Suppressor macrophage (primary cell): ENCODE measurements at regions not wholly inside any gene's neighbourhood (a gene's known extent, or its start where the extent isn't known, plus 50 kb on each side); places are given as distances from the start of the nearest gene placed in this dataset.

ENCODE experiments used
- DNase-seq, 4 experiments: peaks; one replicate each; pipeline ENCODE4 v3.0.0-alpha.2; 2020 to 2022

DNA sequence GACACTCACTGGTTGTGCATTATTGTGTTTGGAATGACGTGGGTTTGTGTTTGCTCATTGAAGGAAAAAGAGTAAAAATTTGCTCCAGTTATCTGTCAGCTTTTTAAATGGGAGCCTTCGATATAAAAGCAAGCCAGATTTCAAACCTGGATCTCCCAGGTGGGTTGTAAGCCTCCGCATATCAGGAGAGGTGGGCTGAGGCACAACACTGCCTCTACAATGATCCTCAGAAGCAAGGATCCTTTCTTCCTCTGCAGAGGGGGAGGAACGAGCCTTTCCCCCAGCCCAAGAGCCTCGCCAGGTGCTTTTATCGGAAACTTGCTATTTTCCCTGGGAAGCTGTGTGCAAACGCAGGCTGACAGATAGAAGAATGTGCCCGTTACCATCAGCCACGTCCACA lies 331.0 kb upstream of the MGMT start:
- DNase-seq = no peak

- no peak for DNase-seq
These were observed 330.1 kb upstream of the MGMT start for GRCh38 chr10:129136951-129137350.

- DNase-seq = peak; percentile 58 to 80 (median 69)
These were observed 325.8 kb upstream of the MGMT start for GRCh38 chr10:129140921-129141885.

GRCh38 chr10:129151281-129151680 lies 315.8 kb upstream of the MGMT start:
- no peak for DNase-seq

DNA sequence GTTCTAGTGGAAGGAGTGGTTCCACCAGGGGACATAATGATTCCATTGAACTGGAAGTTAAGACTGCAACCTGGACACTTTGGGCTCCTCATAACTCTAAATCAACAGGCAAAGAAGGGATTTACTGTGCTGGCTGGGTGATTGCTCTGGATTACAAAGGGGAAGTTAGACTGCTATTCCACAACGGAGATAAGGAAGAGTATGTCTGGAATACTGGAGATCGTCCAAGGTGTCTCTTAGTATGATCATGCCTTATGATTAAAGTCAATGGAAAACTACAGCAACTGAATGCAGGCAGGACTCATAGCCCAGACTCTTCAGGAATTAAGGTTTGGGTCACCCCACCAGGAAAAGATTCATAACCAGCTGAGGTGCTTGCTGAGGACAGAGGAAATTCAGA lies 310.6 kb upstream of the MGMT start:
- no peak for DNase-seq

DNA sequence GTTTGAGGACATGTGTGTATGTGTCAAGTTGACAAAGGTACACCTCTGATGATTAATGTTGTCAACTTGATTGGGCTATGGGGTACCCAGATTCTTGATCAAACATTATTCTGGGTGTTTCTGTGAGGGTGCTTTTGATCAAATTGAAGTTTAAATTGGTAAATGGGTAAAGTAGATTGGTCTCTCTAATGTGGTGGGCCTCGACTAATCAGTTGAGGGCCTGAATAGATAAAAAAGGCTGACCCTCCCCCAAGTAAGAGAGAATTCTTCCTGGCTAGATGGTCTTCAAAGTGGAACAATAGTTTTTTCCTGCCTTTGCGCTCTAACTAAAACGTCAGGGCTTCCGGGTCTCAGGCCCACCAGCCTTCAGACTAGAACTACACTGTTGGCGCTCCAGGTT lies 309.9 kb upstream of the MGMT start:
- DNase-seq = no peak

GRCh38 chr10:129161150-129161549 lies 305.9 kb upstream of the MGMT start:
- DNase-seq = peak; percentile 49 to 66 (median 56)

- no peak for DNase-seq
These were observed 303.5 kb upstream of the MGMT start for GRCh38 chr10:129163531-129163930.

DNA sequence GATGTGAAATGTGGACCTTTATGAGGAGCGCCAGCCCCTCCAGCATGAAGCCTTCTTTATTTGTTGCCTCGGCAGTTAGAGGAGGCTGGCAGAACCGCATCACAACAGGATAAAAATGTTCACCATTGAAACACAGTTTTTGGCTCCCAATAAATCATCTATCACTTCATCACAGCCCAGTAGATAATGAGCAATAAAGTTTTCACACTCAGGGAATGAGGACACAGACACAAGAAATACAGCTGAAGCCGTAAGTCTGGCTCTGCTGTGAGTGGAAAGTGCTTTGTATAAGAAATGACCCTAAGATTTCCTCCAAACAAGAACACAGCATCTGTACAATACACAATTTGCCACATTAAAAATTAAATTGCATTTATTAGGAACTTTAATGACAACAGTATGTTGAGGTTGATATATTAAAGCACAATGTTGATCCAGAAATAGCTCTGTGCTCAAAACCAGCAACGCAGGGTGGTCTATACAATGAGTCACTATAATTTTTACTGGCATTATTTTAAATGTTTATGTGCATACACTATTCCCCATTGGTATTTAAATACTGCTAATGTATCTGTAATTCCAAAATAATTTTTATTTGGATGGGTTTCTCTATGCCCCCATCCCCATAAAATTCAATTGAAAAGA lies 301.8 kb upstream of the MGMT start:
- no peak for DNase-seq

GRCh38 chr10:129165770-129166169 lies 301.3 kb upstream of the MGMT start:
- no peak for DNase-seq

DNA sequence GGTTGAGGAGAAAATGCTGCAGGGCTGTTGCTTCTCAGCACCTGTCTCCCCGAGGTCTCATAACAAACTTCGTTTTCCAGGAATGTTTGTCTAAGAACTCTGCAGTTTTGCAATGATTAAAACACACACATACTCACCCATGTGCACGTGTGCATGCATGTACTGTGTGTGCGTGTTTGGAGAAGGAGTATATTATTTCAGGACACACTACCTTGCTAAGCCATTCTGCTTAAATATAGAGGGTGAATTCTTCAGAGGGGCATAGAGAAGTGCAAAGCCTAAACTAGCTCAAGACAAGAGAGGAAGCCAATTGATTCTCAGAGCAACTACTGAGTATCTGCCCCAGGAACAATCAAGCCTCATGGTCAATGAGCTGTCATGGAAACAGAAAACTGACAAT lies 298.4 kb upstream of the MGMT start:
- no peak for DNase-seq

- DNase-seq = no peak
These were observed 297.9 kb upstream of the MGMT start for GRCh38 chr10:129169115-129169514.

DNA sequence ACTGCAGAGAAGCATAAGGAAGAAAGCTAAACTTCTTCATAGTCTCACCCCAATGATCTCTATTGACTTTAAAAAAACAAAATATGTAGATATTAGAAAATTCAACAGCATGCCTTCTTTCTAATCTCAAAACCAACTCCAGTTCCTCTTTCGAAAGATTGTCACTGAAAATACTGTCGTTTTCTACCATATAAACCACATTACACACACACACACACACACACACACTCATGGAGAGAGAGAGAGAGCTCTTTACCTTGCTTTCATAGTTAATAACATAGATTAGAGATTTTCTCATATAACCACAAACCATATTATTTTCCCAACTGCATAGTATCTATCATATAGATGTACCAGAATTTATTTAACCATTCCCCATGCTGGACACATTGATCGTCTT lies 296.2 kb upstream of the MGMT start:
- peak in 1 of 4 experiments; percentile 6 for DNase-seq

- no peak for DNase-seq
These were observed 295.2 kb upstream of the MGMT start for GRCh38 chr10:129171812-129172211.

- peak in 3 of 4 experiments; percentile 8 to 27 (median 18) for DNase-seq
These were observed 292.6 kb upstream of the MGMT start for GRCh38 chr10:129174232-129175014.

DNA sequence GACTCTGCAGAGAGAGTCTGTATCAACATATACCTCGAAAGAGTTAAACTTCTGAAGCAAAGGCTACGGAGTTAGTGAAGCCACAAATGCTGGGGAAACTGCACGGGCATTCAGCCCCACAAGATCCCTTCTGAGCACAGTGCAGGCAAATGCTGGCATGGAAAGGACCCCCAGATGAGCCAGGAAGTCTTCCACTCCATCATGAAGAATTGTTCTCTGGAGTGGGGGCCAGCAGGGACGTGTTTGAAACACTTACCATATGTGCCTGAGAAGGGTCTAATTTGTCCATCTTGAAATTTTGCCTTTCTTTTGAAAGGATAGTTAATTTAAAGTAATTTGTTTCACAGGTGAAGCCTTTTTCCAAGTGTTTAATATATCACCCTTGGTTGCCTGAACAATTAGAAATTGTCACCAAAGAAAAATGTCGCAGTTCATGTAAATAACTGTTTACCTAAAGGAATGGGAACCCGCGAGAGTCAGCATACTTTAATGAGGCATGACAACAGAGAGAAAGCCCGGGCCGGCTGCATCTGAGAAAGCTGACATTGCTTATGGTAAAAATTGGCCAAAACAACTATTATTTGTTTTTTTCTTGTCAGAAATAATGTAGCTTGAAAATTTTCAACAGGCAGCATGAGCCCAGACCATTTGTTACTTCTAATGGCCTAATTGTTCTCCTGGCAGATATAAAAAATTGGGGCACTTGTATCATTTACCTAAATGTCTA lies 287.6 kb upstream of the MGMT start:
- no peak for DNase-seq

- DNase-seq = no peak
These were observed 286.9 kb upstream of the MGMT start for GRCh38 chr10:129179972-129180678.

- DNase-seq = no peak
These were observed 282.8 kb upstream of the MGMT start for GRCh38 chr10:129184196-129184595.

DNA sequence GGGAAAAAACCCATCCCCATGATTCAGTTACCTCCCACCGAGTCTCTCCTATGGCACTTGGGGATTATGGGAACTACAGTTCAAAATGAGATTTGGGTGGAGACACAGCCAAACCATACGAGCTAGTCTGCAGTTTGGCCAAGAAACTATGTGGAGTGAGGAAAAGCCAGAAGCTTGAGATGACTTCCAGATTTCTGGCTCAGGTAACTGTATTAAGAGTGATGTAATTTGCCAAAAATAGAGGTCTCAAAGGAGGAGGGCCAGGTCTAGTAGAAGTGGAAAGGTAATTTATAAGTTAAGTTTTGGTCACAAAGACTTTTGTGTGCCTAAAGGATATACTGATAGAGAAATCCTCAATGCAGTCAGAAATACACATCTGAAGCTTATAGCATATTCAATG lies 279.7 kb upstream of the MGMT start:
- no peak for DNase-seq

DNA sequence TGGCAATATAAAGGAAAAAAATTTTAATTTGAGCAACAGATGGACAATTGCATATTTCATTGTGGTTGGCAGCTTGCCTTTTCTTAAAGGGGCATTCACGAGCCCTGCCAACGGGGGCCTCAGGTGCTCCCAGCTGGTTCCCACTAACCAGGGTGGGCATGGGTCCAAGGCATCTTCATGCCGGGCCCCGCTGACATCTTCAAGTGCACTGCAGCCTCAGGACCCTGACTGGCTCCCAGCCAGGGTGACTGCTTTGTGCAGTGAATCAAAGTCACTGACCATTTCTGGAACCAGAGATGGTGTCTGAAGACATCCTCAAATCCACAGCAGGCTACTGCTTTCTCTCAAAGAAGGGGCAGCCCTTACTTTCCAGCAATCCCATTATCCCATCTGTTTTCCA lies 275.2 kb upstream of the MGMT start:
- DNase-seq = no peak

DNA sequence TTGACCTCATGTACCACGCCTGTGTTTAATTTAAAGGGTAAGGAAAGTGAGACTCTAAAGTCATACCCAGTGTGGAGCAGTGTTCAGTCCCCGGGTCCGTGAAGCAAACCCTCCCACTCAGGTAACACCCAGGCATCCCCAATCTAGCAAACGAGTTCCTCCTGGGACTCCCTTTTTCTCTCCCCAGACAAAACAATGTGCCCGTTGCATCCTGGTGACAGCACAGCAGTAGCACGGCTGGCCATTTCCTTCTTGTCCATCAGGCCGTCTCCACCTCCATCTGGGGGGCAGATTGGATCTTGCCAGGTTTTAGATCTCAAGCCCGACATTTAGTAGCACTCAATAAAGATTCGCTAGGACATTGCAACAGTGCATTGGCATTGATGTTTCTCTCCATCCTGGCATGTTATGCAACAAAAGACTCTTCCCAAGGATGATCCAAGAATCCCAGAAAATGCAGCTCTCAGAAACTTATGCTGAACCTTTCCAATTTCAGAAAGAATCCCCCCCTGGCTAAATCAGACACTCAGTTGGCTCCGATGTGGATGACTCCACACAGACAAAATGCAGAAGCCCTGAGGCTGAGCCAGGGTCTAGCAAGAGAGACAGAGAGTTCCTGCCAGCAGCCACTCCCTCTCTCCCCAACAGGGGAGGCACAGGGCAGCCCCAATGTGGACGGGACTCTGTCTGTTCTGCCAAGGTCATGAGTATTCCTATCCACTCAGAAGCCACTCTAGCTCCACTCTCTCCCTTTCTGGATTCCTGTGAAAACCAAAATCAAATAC lies 274.5 kb upstream of the MGMT start:
- no peak for DNase-seq
